ENCODE measurements at regions not wholly inside any gene's neighbourhood (a gene's known extent, or its start where the extent isn't known, plus 50 kb on each side); places are given as distances from the start of the nearest gene placed in this dataset.

GRCh38 chr13:62613819-62614218, 1198.2 kb upstream of the PCDH20 start:
- TF ChIP-seq CTCF (IDR thresholded peaks at IDR 0.05; ENCODE audit: low read depth, low read length, missing input control): no peak
- TF ChIP-seq MAX (IDR thresholded peaks at IDR 0.05): no peak
- no peak for TF ChIP-seq TAF1 (conservative IDR thresholded peaks at IDR 0.05)
- TF ChIP-seq ATF3 (IDR thresholded peaks at IDR 0.05): no peak
- no peak for TF ChIP-seq JUND (IDR thresholded peaks at IDR 0.05)
- no peak for TF ChIP-seq RXRA (IDR thresholded peaks at IDR 0.05)
- no peak for TF ChIP-seq FOXA1 (IDR thresholded peaks at IDR 0.05)
- no peak for TF ChIP-seq SP1 (IDR thresholded peaks at IDR 0.05)
- TF ChIP-seq HNF4G (IDR thresholded peaks at IDR 0.05): no peak
- no peak for TF ChIP-seq RAD21 (IDR thresholded peaks at IDR 0.05)
- no peak for TF ChIP-seq REST (IDR thresholded peaks at IDR 0.05)

Data from liver (tissue), 3 donors.